HEK293T (cell line): ENCODE measurements at regions not wholly inside any gene's neighbourhood (a gene's known extent, or its start where the extent isn't known, plus 50 kb on each side); places are given as distances from the start of the nearest gene placed in this dataset.

Experiments
- ELF4 ChIP-seq: fragments of 450-650 bp; IDR thresholded peaks from 2 replicates; pipeline ENCODE4 v1.6.1; 2017; ENCODE audit warnings: antibody characterized with exemption
- SP1 ChIP-seq: fragments of 450-650 bp; IDR thresholded peaks from 2 replicates; pipeline ENCODE4 v1.6.1; 2017

DNA sequence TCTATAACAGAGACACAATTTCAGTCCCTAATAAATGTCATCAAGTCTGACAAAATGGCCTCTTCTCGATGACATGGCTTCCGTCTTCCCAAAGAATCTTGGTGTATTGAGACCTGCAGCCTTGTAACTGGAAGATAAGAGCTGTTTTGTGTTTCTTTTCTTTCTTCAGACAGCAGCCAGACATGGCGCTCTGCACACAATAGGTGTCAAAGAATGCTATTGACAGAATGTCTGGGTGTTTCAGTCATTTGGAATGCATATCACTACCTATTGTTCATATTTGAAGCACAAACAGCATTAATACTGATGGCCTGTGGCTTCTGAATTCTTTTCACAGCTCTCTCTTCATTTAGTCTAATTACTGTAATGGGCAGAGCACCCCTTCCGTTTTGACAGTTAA, 344.8 kb downstream of the RPRM start:
- TF ChIP-seq ELF4 (no peak), SP1 (no peak)
